Osteoblast (primary cell): ENCODE measurements at regions not wholly inside any gene's neighbourhood (a gene's known extent, or its start where the extent isn't known, plus 50 kb on each side); places are given as distances from the start of the nearest gene placed in this dataset.

ENCODE experiments used
- DNase-seq: peaks from one replicate; pipeline ENCODE4 v3.0.0; 2011; ENCODE audit warnings: low spot score, mixed read lengths; ENCODE audit not compliant: insufficient read length; ENCODE audit errors: missing footprints
- H2AFZ ChIP-seq: 2 replicates; pipeline ENCODE4 v1.6.0; 2011; ENCODE audit warnings: mild to moderate bottlenecking, low read length
- H3K27ac ChIP-seq: 2 replicates; pipeline ENCODE4 v1.5.1; 2011; ENCODE audit warnings: mild to moderate bottlenecking, low read depth, low read length, moderate library complexity
- H3K27me3 ChIP-seq: 2 replicates; pipeline ENCODE4 v1.6.0; 2012; ENCODE audit warnings: mild to moderate bottlenecking, control low read depth, inconsistent platforms, low read length, moderate library complexity; ENCODE audit not compliant: insufficient read depth
- H3K36me3 ChIP-seq: 2 replicates; pipeline ENCODE4 v1.5.1; 2011; ENCODE audit warnings: mild to moderate bottlenecking, low read length, control low read depth, moderate library complexity; ENCODE audit not compliant: insufficient read depth
- H3K4me1 ChIP-seq: 2 replicates; pipeline ENCODE4 v1.5.1; 2011; ENCODE audit warnings: mild to moderate bottlenecking, low read length, control low read depth, moderate library complexity; ENCODE audit not compliant: insufficient read depth
- H3K4me2 ChIP-seq: 2 replicates; pipeline ENCODE4 v1.6.0; 2011; ENCODE audit warnings: mild to moderate bottlenecking, low read length; ENCODE audit not compliant: insufficient read depth
- H3K4me3 ChIP-seq: fragments of 200-600 bp; sonication (generic); 3 replicates; pipeline ENCODE4 v1.5.1; 2012; ENCODE audit warnings: mild to moderate bottlenecking, low read length, inconsistent platforms; ENCODE audit not compliant: insufficient read depth
- H3K79me2 ChIP-seq: 2 replicates; pipeline ENCODE4 v1.6.0; 2012; ENCODE audit warnings: mild to moderate bottlenecking, low read length, control low read depth, inconsistent platforms; ENCODE audit not compliant: insufficient read depth
- H3K9me3 ChIP-seq: 2 replicates; pipeline ENCODE4 v1.5.1; 2011; ENCODE audit warnings: low read depth, low read length, control low read depth
- H4K20me1 ChIP-seq: 2 replicates; pipeline ENCODE4 v1.6.0; 2012; ENCODE audit warnings: mild to moderate bottlenecking, low read length, control low read depth; ENCODE audit not compliant: insufficient read depth
- CTCF ChIP-seq: IDR thresholded peaks from 2 replicates; pipeline ENCODE4 v1.5.1; 2011; ENCODE audit warnings: mild to moderate bottlenecking, low read depth, low read length, moderate library complexity; ENCODE audit errors: extremely low read depth

- no peak for TF ChIP-seq CTCF
- peak overlapping the region; percentile 66 for H3K4me2 ChIP-seq
- no peak overlapping the region for H3K4me3 ChIP-seq
- no peaks in the 10 kb centered on the region for H3K36me3 ChIP-seq
- H3K79me2 ChIP-seq: no peaks in the 10 kb centered on the region
- no peaks in the 10 kb centered on the region for H3K9me3 ChIP-seq
- H3K27ac ChIP-seq: peak overlapping the region; percentile 76
- no peaks in the 10 kb centered on the region for H4K20me1 ChIP-seq
- H3K27me3 ChIP-seq: no peaks in the 10 kb centered on the region
- DNase-seq: peak; percentile 74
- H3K4me1 ChIP-seq: peaks cover 19% of the 10 kb centered on the region
- H2AFZ ChIP-seq: no peak overlapping the region
Observed at GRCh38 chr6:99014061-99014460, 66.3 kb upstream of the FBXL4 start.

DNA sequence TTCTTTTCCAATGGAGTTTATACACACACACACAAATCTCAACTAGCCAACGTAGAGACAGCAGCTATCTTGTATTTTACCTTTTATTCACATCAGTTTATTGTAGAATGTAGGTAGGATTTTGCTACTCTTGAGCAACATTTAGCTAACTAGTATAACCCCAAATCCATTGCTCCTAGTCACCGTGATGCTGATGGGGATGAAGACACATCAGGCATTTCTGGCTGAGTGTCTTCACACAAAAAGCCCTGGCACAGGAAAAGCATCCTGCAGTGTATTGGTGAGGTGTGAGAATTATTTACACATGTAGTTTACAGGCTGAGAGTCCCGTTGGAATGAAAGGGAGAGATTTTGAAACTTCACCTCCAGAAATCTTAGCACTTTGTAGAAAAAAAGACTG lies 65.9 kb upstream of the FBXL4 start:
- peaks cover 19% of the 10 kb centered on the region for H3K4me1 ChIP-seq
- no peak overlapping the region for H3K4me3 ChIP-seq
- peak overlapping the region; percentile 76 for H3K27ac ChIP-seq
- peak overlapping the region; percentile 66 for H3K4me2 ChIP-seq
- DNase-seq: no peak
- no peaks in the 10 kb centered on the region for H3K9me3 ChIP-seq
- H3K36me3 ChIP-seq: no peaks in the 10 kb centered on the region
- no peaks in the 10 kb centered on the region for H4K20me1 ChIP-seq
- no peak for TF ChIP-seq CTCF
- H2AFZ ChIP-seq: no peak overlapping the region
- H3K27me3 ChIP-seq: no peaks in the 10 kb centered on the region
- H3K79me2 ChIP-seq: no peaks in the 10 kb centered on the region

DNA sequence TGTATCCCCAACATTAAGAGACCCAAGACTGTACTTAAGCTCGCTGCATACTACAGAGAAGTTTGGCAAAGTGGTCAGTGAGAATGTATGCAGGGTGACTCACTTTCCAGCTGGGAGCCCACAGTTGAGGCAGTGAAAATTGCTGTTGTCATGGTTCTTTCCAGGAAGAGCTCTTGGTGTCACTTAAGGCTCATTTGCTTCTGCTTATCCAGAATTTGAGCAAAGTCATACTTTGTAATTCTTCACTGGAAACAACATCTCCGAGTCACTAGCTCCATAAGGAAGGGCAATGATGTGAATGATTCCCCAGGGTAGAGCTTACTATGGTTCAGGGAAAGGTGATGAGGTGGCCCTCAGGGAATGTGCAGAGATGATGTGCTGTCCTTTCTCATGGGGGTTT lies 65.4 kb upstream of the FBXL4 start:
- DNase-seq: peak; percentile 75
- H4K20me1 ChIP-seq: no peaks in the 10 kb centered on the region
- H2AFZ ChIP-seq: no peak overlapping the region
- no peaks in the 10 kb centered on the region for H3K36me3 ChIP-seq
- no peaks in the 10 kb centered on the region for H3K27me3 ChIP-seq
- H3K4me2 ChIP-seq: peak overlapping the region; percentile 66
- no peak overlapping the region for H3K4me3 ChIP-seq
- no peaks in the 10 kb centered on the region for H3K79me2 ChIP-seq
- peak overlapping the region; percentile 76 for H3K27ac ChIP-seq
- no peak for TF ChIP-seq CTCF
- peaks cover 19% of the 10 kb centered on the region for H3K4me1 ChIP-seq
- no peaks in the 10 kb centered on the region for H3K9me3 ChIP-seq

- no peaks in the 10 kb centered on the region for H3K79me2 ChIP-seq
- H3K4me2 ChIP-seq: no peak overlapping the region
- no peaks in the 10 kb centered on the region for H3K9me3 ChIP-seq
- H4K20me1 ChIP-seq: no peaks in the 10 kb centered on the region
- TF ChIP-seq CTCF: no peak
- no peak overlapping the region for H3K4me3 ChIP-seq
- no peak for DNase-seq
- H3K27me3 ChIP-seq: peaks cover 4% of the 10 kb centered on the region
- H2AFZ ChIP-seq: no peak overlapping the region
- no peaks in the 10 kb centered on the region for H3K36me3 ChIP-seq
- H3K4me1 ChIP-seq: peaks cover 19% of the 10 kb centered on the region
- H3K27ac ChIP-seq: no peak overlapping the region
Observed at GRCh38 chr6:99011151-99011550, 63.4 kb upstream of the FBXL4 start.
